Urothelium cell line (cell line): ENCODE measurements at regions not wholly inside any gene's neighbourhood (a gene's known extent, or its start where the extent isn't known, plus 50 kb on each side); places are given as distances from the start of the nearest gene placed in this dataset.

ENCODE experiments used
- DNase-seq: peaks from one replicate; pipeline ENCODE4 v3.0.0; 2011; ENCODE audit warnings: low spot score, mixed read lengths
- FAIRE-seq: peaks from 2 replicates; lab custom pipeline; 2011; peaks lifted over from hg19 to GRCh38; lab: Jason Lieb, UNC

DNA sequence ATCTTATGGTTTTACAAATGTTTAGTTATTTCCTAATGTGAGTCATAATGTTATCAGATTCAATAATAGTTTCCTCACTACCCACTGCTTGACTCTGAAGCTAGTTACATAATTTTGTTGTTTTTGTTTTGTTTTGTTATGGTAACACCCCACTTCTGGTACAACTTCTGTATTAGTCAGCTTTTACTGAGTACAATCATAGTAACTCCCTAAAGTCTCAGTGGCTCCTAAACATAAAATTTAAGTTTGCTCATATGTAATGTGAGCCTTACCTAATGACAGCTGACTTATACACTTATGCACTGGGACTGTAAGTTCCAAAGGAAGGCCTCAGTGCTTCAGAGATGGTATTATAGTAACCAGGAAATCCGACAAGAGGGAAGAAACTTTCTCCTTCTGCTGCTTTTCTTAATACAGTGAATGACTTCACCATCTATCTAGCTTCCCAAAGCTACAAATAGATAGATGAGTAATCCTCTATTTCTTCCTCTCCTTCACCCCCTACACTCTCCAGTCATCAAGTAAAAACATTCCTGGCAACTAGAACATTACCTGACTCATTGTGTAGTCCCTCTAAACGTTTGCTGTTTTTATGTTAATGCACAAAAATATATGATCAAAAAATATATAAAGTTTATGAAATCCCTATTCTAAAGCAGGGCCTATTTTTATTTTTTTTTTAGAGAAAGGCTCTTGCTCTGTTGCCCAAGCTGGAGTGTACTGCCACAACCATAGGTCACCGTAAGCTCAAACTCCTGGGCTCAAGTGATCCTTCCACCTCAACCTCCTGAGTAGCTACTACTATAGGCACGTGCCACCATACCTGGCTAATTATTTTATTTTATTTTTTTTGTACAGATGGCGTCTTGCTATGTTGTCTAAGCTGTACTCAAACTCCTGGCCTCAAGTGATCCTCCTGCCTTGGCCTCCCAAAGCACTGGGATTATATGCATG, 563.0 kb downstream of the SOX6 start:
- no peak for DNase-seq
- no peak for FAIRE-seq

DNA sequence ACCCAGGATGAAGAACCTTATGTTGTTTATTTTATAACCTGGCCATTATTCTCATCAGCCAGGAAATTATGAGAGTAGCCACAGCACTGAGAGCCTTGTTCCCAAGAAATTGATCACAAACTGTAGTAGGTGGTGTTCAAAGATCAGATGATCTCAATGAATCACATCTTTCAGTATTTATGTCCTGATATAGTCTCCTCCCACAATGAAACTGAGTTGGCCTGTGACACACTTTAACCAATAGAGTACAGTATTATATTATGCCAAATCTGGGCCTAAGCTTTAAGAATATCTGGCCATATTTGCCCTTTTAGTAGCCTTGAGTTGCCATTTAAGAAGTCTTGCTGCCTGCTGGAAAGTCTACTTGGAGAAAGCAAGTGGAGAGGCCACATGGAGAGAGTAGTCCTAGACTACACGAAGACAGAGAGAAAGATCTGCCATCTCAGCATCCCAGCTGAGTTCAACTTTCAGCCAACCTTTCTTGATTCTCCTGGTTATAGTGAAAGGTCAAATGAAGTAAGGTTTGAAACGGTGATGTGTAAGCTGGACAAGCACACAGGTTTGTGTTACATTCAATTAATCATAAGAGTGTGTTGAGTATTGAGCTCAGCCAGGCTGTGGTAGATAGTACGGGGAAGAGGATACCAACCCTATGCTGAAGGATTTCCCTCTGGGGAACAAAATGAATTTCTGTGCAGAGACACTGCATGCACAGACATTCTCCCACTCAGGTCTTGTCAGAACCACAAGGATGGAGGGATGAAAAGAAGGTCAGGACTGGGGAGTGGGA, 561.8 kb downstream of the SOX6 start:
- DNase-seq (no peak), FAIRE-seq (peak; percentile 37)

DNA sequence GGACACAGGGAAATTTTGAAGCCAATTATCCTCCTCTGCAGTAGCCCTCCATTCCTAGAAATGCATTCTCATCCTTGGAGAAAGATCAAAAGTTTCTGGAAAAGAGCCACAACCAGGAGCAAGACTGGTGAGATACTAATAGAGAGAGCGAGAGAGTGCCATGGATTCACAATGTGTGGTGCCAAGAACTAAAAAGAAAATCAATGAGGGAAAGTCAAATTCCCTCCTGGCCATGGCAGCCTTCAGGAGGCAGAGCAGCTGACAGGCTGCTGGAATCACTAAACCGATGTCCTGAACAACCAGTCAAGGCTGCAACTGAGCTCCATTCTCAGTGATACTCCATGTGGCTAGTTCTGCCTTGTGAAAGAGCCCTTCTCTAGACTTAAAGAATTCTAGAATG, 561.0 kb downstream of the SOX6 start:
- no peak for DNase-seq
- FAIRE-seq: no peak

DNA sequence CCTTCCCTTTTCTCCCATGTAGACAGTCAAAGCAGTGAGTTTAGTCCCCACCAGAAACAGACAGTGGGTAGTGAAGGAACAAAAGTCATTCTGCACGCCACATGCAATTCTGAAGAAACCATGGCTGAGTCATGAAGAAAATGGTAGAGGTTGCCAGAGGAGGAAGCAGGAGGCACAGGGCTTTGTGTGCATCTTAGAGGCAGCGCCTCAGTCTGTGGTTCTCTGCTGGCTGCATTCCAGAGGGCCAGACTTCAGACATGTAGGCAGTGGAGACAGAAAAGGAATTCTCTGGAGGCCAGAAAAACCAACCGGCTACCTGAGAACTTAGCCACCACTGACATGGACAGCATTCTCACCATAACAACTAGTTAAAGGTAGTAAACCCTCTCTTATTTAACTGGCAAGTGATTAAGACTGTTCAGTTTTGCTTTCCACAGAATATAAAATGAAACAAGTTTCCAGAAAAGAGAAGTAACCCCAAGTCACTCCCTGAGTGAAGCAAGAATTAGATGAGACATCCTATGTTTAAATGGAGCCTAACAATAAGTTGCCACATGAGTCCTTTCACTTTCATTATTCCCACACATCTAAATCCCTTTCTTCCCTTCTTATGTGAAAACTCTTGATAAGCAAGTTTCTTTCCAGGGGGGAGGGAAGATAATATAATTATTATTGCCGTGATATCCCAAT, 556.1 kb downstream of the SOX6 start:
- DNase-seq (peak; percentile 78), FAIRE-seq (peak; percentile 42)

DNA sequence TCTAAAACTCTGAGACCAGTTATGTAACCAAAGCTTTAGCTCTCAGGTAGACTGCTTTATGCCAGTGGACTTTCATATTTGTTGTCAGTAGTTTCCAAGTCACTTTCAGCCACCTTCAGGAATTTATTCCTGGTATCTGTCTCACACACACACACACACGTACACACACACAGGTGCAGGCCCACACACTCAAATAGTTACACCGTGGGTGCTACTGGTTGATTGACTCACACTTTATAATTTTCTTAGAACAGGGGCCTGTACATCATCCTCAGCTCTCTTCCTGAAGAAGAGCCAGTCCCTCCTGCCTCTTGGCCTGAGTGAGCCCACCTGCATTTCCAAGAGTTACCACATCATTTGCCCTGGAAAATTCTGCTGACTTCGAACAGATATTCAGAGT, 555.2 kb downstream of the SOX6 start:
- DNase-seq (no peak), FAIRE-seq (no peak)

DNA sequence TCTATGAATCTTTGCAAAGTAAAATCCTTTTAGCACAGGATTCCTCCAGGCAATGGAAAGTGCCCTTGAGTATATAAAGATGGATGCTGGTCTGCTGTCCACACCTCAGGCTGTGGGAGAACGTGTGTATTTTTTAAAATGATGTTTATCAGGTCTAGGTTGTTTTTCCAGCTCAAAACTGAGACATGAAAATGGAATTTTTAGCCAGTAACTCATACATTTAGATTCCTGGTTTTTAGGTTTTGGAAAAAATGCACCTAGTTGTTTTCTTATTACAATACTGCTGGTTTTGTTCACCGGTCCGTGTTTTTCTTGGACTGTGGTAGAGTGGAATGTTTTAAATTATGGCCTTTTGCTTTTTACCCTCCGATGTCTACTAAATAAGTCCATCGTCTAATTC, 554.7 kb downstream of the SOX6 start:
- FAIRE-seq (no peak), DNase-seq (no peak)

DNA sequence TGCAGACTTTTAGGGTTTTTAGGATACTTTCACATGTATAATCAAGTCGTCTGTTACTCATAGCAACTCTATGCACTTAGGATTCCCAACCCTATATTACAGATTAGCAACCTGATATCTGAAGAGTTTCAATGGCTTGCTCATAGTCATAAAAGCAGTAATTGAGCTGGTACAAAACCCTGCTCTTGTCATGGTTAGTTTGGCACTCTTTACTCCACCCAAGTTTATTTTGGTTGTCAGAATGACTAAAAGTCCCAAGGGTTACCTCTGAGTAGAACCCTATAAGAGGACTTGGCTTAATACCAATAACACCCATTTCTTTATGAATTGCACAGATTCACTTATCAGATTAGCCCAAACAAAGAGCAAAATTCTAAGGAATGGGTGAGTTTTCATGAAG, 550.6 kb downstream of the SOX6 start:
- DNase-seq (no peak), FAIRE-seq (no peak)

DNA sequence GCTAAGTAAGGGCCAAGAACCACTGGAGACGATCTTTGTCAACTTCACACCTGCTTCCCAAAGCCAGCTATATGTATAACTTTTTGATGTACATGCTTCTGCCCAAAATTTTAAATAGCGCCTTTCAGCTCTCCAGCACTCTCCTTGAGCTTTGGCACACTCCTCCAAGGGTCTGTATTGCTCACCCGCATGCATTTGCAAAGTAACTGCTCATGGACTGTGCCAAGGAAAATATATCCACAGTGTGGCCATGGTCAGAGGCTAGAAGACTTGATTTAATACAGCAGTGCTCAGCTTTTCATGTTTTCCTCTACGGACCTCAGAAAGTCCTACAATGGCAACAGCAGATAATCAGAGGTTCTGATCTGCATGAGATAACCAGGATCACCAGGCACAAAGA, 550.1 kb downstream of the SOX6 start:
- DNase-seq: no peak
- no peak for FAIRE-seq

DNA sequence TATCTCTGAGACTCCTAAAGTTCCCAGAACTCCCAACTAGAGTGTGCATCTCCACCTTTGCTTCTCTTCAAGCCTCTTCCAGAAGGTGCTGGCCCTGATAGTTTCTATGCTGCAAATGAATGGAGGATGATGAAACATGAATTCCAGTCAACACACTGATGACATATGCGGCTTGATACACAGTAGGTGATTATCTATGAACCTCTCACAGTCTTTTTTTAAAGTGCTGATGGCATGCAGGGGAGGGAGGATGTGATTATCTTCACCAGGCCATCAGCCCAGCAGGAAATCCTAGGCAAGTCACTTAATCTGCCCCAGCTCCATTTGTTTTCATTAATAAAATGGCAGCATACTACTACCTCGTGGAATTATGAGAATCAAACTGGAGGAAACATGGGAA, 548.5 kb downstream of the SOX6 start:
- FAIRE-seq (no peak), DNase-seq (no peak)

DNA sequence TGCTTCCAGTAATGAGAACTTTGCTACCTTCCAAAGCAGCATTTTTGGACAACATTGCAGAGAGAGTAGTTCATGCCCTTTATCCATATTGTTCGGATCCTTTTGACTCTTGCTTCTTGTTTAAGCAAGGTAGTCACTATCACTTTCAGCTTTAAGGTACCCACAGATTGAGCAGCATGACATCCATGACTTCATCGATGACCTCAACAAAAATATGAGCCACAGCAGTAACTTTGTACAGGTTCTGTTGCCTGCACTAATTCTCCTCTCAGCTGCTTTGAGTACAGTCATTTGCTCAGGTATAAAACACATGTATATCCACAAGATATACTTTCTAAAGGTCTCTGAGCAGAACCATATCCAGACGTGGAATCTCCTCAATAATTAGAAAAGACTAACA, 546.3 kb downstream of the SOX6 start:
- no peak for FAIRE-seq
- no peak for DNase-seq

DNA sequence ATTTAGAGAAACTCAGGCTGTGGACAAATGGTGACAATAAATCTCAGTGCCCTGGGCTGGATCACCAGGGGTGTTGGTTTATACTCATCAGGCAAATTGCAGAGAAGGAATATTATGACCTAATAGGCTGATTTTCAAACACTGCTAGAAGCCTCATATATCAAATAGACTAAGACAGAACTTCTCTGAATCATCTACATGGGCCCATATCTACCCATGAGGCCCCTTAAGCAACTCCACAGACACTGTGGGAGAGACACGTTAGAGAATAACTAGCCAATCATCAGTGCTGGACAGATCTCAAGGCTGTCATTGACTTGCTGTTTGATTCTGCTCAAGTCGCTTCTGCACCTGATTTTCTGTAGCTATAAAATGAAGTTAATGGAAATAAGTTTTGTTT, 545.8 kb downstream of the SOX6 start:
- no peak for DNase-seq
- FAIRE-seq: no peak

DNA sequence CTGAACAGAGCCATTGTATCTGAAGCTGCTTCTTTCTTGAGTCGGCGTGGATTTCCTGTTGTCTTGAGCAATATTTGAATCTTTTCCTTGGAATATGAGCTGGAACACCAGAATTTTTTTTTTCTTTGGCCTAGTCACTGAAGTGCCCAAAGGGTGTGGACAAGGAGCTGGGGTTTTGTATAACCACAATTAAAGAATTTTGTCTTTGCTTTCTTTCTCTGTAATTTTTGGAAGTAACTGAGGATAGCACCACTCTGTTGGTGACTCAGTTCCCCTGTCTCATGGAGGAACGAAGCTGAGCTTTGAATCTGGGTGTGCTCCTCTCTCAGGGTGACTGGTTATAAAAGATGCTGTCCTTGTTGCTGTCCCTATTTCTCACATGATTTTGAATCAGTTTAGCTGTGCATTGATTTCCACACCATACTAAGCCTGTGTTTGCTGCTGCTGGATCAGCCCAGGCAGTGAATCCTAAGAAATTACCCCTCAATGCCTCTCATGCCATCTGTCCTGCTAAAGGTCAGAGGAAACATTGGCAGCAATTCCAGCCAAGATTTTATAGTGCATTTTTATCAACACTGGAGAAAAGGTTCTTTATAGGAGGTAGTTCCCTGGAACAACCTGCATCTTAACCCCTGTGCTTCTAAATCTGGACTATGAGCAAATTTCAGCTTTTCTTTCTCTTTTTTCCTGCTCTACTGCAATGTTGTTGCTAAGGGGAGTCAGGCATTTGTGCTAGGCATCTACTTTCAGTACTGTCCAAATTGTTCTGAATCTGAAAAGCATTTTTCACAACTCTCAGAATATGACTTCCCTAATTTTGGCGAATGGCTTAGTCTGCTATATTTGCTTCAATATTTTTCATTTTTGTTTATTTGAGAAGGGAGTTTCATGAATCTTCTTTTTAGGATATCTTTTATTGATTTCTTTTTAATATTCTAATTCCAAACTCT, 540.8 kb downstream of the SOX6 start:
- FAIRE-seq (no peak), DNase-seq (no peak)

DNA sequence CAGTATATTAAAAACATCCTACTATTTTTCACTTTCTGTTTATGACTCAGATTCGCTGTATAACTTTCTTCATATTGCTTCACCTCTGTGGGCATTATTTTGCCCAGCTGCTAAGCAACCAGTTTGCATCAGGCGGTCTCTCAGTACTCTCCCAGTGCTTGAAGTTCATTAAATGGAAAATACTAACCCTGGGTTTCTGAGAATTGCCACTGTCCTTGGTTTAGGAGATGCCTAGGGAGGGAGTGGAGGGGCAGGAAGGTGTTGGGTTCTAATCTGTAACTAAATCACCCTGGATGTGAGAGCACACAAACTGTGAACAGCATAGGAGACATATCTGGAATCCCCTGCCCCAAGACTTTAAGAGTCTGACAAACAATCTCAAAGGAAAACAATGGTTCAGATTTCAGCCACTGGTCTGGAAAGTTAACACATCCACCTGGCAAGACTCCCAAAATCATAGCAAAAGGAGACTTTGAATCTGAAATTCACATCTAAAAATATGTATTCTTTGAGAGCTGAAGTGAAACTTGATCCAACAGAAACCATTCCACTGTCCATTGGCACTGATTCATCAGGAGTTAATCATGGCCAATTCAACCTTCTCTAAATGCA, 540.0 kb downstream of the SOX6 start:
- no peak for FAIRE-seq
- DNase-seq: peak; percentile 48

DNA sequence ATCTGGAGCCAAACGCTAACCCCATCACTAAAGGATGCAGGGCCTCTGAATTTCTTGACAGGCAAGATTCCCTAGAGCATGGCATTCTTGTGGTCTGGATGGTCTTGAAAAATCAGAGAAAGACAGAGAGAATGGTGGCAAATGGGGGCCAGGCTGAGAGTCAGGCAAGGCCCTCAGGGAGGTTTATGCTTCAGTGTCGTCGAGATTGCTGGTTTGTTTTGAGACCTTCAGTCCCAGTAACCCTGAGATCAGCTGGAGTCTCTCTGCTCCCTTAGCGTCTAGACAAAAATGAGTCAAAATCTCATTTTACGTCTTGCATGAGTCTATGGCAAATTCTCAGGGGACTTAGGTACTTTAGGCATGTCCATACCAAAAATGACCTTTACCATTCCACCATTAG, 539.3 kb downstream of the SOX6 start:
- no peak for FAIRE-seq

DNA sequence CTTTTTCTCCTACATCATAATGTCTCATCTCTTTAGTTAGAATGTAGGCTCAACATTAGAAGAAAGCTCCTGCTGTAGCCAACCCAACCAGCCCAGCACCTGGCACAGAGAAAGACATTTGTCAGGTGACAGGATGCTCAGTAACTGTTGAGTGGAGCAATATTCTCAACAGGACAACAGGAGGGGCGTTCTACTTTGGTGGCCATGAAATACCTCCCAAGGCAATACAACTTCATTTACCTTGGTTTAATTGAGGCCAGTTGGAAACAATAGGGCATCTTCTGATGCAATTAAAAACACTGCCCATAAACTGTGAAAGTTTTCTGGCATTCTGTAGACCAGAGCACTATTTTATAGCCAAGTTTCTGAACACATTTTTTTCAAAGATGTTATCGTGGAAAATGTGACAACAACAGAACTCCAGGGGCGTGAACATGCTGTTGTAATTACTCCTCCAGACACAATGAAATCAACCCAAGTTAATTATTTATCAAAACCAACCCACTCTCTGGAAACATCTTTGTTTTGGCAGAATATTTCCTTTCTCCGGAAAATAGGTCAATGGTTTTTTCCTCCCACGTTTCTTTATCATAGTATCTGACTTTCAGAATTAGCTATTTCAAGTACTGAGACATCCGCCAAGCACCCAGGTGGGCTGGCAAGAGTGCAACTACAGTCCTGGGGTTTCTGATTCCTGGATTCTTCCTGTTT, 538.1 kb downstream of the SOX6 start:
- FAIRE-seq: no peak
- no peak for DNase-seq

More for the DNA sequence above, 539.3 kb downstream of the SOX6 start:
- DNase-seq: no peak

DNA sequence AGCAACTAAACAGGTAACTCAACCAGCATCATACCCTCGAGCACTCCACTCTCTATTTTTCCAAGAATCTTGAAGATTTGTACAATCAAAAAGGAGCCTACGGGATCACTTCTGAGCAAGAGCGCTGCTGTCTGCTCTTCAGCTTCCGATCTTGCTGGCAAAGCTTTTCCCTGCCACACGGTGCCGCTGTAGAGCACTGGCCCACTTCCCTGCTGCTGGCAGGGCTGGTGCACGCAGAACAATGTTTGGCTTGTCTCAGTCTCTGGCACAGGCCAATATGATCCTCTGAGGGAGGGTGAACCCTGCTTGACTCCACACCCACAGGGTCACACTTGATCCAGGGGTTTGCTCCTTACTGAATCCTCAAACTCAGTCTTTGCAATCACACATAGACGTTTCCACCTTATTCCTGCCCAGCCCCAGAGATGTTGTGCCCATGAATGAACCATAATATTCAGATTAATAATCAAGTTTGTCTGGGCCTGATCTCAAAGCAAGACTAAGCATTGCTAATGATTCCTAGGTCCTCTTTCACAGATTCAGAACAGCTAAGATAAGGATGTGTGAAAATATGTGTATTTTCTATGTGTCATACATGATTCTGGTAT, 536.6 kb downstream of the SOX6 start:
- FAIRE-seq (peak; percentile 71), DNase-seq (peak; percentile 79)

DNA sequence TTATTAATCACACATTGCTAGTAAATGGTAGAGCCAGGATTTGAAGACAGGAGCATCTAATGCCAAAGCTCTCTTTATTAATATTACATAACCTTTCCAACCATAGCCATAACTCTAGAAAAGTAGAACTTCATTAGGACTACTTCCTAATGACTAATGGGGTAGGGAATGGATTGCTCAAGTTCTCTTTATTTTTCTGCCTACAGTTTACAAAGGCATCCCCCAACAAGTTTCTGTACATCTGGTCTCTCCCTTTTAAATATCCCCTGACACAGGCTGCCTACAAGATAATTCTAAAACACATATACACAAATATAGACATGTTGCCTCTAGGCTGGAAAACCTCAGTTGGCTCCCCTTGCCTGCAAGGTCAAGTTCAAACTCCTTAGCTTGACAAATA, 534.9 kb downstream of the SOX6 start:
- DNase-seq: no peak
- FAIRE-seq: no peak

DNA sequence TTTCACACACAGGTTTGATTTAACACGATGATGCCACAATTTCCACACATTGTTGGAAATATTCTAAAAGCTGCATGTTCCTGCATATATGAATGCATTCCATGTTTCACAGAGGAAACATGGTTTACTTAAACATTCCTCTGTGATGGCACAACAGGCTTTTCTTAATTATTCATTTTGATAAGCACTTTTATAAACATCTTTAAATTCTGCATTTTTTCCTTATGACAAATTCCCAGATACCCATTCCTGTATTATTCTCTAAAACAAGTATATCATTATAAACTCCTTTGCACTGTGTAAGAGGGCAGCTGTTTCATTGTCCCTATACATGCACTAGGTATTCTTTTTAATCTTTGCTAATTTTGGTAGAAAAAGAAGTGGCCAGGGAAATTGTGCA, 532.3 kb downstream of the SOX6 start:
- no peak for DNase-seq
- no peak for FAIRE-seq
